Body of pancreas (tissue), 4 donors: ENCODE measurements at regions not wholly inside any gene's neighbourhood (a gene's known extent, or its start where the extent isn't known, plus 50 kb on each side); places are given as distances from the start of the nearest gene placed in this dataset.

Experiments
- POLR2A ChIP-seq, 3 donors: fragments of 450-650 bp; IDR thresholded peaks; one replicate each; pipeline ENCODE4 v1.6.1; 2016; ENCODE audit warnings: antibody characterized with exemption in 3 of 3, mild to moderate bottlenecking in 2 of 3
- TF ChIP-seq, protein P1 (sequence below), 7 experiments: fragments of 450-650 bp in 4 of 7; fragments of 200-600 bp in 3 of 7; sonication (generic) in 3 of 7; IDR thresholded peaks; one replicate each; pipeline ENCODE4 v1.5.1; 2016 to 2019; ENCODE audit warnings: antibody characterized with exemption in 7 of 7

DNA sequence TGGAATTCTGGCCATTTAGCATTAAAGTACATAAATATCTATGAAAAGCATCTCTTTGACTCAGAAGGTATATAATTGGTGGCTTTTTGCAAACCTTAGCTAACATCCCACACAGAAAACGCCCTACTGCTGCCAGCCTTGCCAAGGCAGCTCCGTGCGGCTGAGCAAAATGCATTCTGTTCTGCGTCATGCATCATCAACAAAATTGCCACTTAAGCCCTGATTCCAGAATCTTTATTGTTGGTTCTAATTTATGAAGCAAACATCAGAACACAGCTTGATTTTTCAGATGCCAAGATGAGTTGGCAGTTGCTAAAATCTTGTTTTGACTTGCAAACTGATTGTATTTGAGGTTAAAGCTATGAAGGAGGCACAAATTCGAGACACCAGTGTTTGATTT is 314.9 kb upstream of the DEPDC1 start:
- TF ChIP-seq POLR2A (IDR thresholded peaks at IDR 0.05) = no peak
- TF ChIP-seq, protein P1, sequence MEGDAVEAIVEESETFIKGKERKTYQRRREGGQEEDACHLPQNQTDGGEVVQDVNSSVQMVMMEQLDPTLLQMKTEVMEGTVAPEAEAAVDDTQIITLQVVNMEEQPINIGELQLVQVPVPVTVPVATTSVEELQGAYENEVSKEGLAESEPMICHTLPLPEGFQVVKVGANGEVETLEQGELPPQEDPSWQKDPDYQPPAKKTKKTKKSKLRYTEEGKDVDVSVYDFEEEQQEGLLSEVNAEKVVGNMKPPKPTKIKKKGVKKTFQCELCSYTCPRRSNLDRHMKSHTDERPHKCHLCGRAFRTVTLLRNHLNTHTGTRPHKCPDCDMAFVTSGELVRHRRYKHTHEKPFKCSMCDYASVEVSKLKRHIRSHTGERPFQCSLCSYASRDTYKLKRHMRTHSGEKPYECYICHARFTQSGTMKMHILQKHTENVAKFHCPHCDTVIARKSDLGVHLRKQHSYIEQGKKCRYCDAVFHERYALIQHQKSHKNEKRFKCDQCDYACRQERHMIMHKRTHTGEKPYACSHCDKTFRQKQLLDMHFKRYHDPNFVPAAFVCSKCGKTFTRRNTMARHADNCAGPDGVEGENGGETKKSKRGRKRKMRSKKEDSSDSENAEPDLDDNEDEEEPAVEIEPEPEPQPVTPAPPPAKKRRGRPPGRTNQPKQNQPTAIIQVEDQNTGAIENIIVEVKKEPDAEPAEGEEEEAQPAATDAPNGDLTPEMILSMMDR (IDR thresholded peaks at IDR 0.05) = no peak
